CD14-positive monocyte (primary cell): ENCODE measurements at regions not wholly inside any gene's neighbourhood (a gene's known extent, or its start where the extent isn't known, plus 50 kb on each side); places are given as distances from the start of the nearest gene placed in this dataset.

Source experiments
- DNase-seq, 3 donors: peaks; one replicate each; pipeline ENCODE4 v3.0.0-alpha.2; 2011 to 2022
- H2AFZ ChIP-seq: 2 replicates; pipeline ENCODE4 v1.6.0; 2012; ENCODE audit warnings: mild to moderate bottlenecking, low read depth, low read length, inconsistent platforms; ENCODE audit not compliant: insufficient read depth, poor library complexity, severe bottlenecking
- H3K27ac ChIP-seq, 2 donors: 1 replicate in 1 of 2; 2 replicates in 1 of 2; pipeline ENCODE4 v1.5.1; 2012 to 2013; ENCODE audit warnings: low read length in 2 of 2, control low read depth in 1 of 2, inconsistent platforms in 1 of 2, low read depth in 1 of 2, mild to moderate bottlenecking in 1 of 2
- H3K27me3 ChIP-seq, 2 donors: one replicate each; pipeline versions ENCODE4 v1.6.0 to v1.6.1; 2011 to 2013; ENCODE audit warnings: low read length in 2 of 2; ENCODE audit not compliant: control insufficient read depth in 2 of 2, insufficient read depth in 2 of 2
- H3K36me3 ChIP-seq, 2 donors: replicated peaks in 1 of 2; 1 replicate in 1 of 2; 2 replicates in 1 of 2; pipeline versions ENCODE4 v1.5.1 to v1.6.1; 2012 to 2013; ENCODE audit warnings: low read length in 2 of 2, control low read depth in 1 of 2, inconsistent platforms in 1 of 2, mild to moderate bottlenecking in 1 of 2; ENCODE audit not compliant: insufficient read depth in 2 of 2, control insufficient read depth in 1 of 2
- H3K4me1 ChIP-seq, 2 donors: 1 replicate in 1 of 2; 2 replicates in 1 of 2; pipeline versions ENCODE4 v1.5.1 to v1.6.1; 2012 to 2013; ENCODE audit warnings: low read length in 2 of 2, control low read depth in 1 of 2, inconsistent platforms in 1 of 2, mild to moderate bottlenecking in 1 of 2, moderate library complexity in 1 of 2; ENCODE audit not compliant: insufficient read depth in 2 of 2, control insufficient read depth in 1 of 2
- H3K4me2 ChIP-seq: replicated peaks from 2 replicates; pipeline ENCODE3; 2012; ENCODE audit warnings: low read length, moderate library complexity, mild to moderate bottlenecking; ENCODE audit not compliant: poor library complexity, severe bottlenecking; ENCODE audit errors: extremely low read depth
- H3K4me3 ChIP-seq, 3 experiments: fragments of 200-600 bp in 1 of 3; sonication (generic) in 1 of 3; replicated peaks in 1 of 3; 1 replicate in 2 of 3; 2 replicates in 1 of 3; pipeline ENCODE4 v1.5.1; 2011 to 2013; ENCODE audit warnings: low read length in 3 of 3, mild to moderate bottlenecking in 3 of 3, control low read depth in 2 of 3, low read depth in 2 of 3, inconsistent platforms in 1 of 3, moderate library complexity in 1 of 3
- H3K79me2 ChIP-seq: 2 replicates; pipeline ENCODE4 v1.6.0; 2012; ENCODE audit warnings: mild to moderate bottlenecking, control low read depth, inconsistent platforms, low read length, moderate library complexity; ENCODE audit not compliant: insufficient read depth
- H3K9ac ChIP-seq: 2 replicates; pipeline ENCODE4 v1.6.0; 2017; ENCODE audit warnings: low read length, mild to moderate bottlenecking; ENCODE audit not compliant: insufficient read depth, poor library complexity, severe bottlenecking
- H3K9me3 ChIP-seq, 2 donors: replicated peaks in 1 of 2; 1 replicate in 1 of 2; 2 replicates in 1 of 2; pipeline versions ENCODE4 v1.5.1 to v1.6.1; 2012 to 2013; ENCODE audit warnings: low read length in 2 of 2, control low read depth in 1 of 2; ENCODE audit not compliant: control insufficient read depth in 1 of 2, insufficient read depth in 1 of 2
- H4K20me1 ChIP-seq: 2 replicates; pipeline ENCODE4 v1.6.0; 2012; ENCODE audit warnings: mild to moderate bottlenecking, low read length, control low read depth, moderate library complexity; ENCODE audit not compliant: insufficient read depth
- H3K27ac Mint-ChIP-seq, 7 donors: one replicate each; pipeline ENCODE4 v1.8.0; 2020; ENCODE audit warnings: mild to moderate bottlenecking in 7 of 7, mixed read lengths in 7 of 7, moderate library complexity in 6 of 7, inconsistent platforms in 2 of 7
- H3K27me3 Mint-ChIP-seq, 3 donors: one replicate each; pipeline ENCODE4 v1.8.0; 2021 to 2022; ENCODE audit warnings: low read depth in 3 of 3, mild to moderate bottlenecking in 3 of 3, mixed read lengths in 3 of 3, moderate library complexity in 3 of 3, inconsistent platforms in 1 of 3
- H3K36me3 Mint-ChIP-seq, 2 donors: one replicate each; pipeline ENCODE4 v1.8.0; 2020; ENCODE audit warnings: mixed read lengths in 2 of 2, inconsistent platforms in 1 of 2, mild to moderate bottlenecking in 1 of 2
- H3K4me1 Mint-ChIP-seq: one replicate; pipeline ENCODE4 v1.8.0; 2020; ENCODE audit warnings: mild to moderate bottlenecking, mixed read lengths
- H3K4me3 Mint-ChIP-seq, 2 donors: one replicate each; pipeline ENCODE4 v1.8.0; 2020; ENCODE audit warnings: mild to moderate bottlenecking in 2 of 2, mixed read lengths in 2 of 2, moderate library complexity in 1 of 2
- H3K9me3 Mint-ChIP-seq, 7 donors: one replicate each; pipeline ENCODE4 v1.8.0; 2020 to 2022; ENCODE audit warnings: mixed read lengths in 7 of 7, mild to moderate bottlenecking in 6 of 7, moderate library complexity in 6 of 7, inconsistent platforms in 2 of 7
- CTCF ChIP-seq: fragments of 200-600 bp; IDR thresholded peaks from one replicate; pipeline ENCODE4 v1.8.0; 2022; ENCODE audit warnings: antibody characterized with exemption, mild to moderate bottlenecking
- WGBS: methylation state at CpG from one replicate; pipeline ENCODE4 v1.1.5; 2013; ENCODE audit warnings: missing lambda C conversion rate; ENCODE audit not compliant: insufficient coverage; 5-methylcytosine and 5-hydroxymethylcytosine counted together
- intact Hi-C, 2 donors: fragments of 100-400 bp; cut with micrococcal nuclease; formaldehyde crosslinking; loops; one replicate each; pipeline versions ENCODE4 v1.15.0 to v1.15.1; 2023

DNA sequence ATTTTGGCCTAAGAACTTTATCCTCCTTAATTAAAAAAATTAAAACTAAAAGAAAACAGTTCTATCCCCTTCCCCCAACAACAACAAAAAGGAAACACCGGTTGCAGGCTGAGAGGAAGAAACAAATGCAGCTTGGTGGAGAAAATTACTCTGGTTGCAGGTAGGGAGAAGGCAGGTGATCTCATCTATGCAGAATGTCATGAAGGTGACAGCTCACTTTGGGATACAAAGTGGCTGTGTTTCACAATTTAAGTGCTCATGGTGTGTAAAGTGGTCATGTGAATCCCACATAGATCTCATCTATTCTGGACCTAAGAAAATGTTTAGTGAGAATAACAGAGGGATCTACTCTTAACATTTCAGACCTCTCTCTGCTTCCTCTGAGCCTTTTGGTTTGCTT, 219.7 kb upstream of the PKP2 start:
- no peak for TF ChIP-seq CTCF
- H3K4me3 ChIP-seq: no peak overlapping the region
- no peaks in the 10 kb centered on the region for H3K36me3 ChIP-seq
- no peaks in the 10 kb centered on the region for H3K79me2 ChIP-seq
- H3K9ac ChIP-seq: no peak overlapping the region
- H3K27me3 ChIP-seq: no peaks in the 10 kb centered on the region
- no peak overlapping the region for H3K27ac ChIP-seq
- intact Hi-C loops: no loop called here
- no peak for DNase-seq
- peaks cover 0 to 9% (median 0%) of the 10 kb centered on the region in 7 donors for H3K9me3 Mint-ChIP-seq
- H3K9me3 ChIP-seq: peaks cover 0 to 3% of the 10 kb centered on the region in 2 donors
- H3K27me3 Mint-ChIP-seq: peaks cover 0 to 2% (median 0%) of the 10 kb centered on the region in 3 donors
- no peak overlapping the region for H3K27ac Mint-ChIP-seq
- H3K4me3 Mint-ChIP-seq: no peak overlapping the region
- H3K4me2 ChIP-seq: no peak overlapping the region
- no peaks in the 10 kb centered on the region for H3K4me1 Mint-ChIP-seq
- H3K36me3 Mint-ChIP-seq: no peaks in the 10 kb centered on the region
- H2AFZ ChIP-seq: no peak overlapping the region
- H4K20me1 ChIP-seq: no peaks in the 10 kb centered on the region
- no peaks in the 10 kb centered on the region for H3K4me1 ChIP-seq
- WGBS: no CpG with 5 or more reads among the region's 1 CpG

- Mint-ChIP-seq H3K27me3 (no peaks in the 10 kb centered on the region), H3K9me3 (peaks cover 0 to 9% (median 0%) of the 10 kb centered on the region in 7 donors), H3K4me3 (no peak overlapping the region), H3K4me1 (no peaks in the 10 kb centered on the region), H3K27ac (no peak overlapping the region), H3K36me3 (no peaks in the 10 kb centered on the region)
- TF ChIP-seq CTCF: no peak
- DNase-seq: no peak
- no peaks in the 10 kb centered on the region for H3K27me3 ChIP-seq
- H3K4me1 ChIP-seq: no peaks in the 10 kb centered on the region
- no peak overlapping the region for H3K9ac ChIP-seq
- H3K4me2 ChIP-seq: no peak overlapping the region
- no peak overlapping the region for H2AFZ ChIP-seq
- no peak overlapping the region for H3K27ac ChIP-seq
- H3K4me3 ChIP-seq: no peak overlapping the region
- H3K9me3 ChIP-seq: peaks cover 0 to 3% of the 10 kb centered on the region in 2 donors
- no peaks in the 10 kb centered on the region for H3K36me3 ChIP-seq
- no peaks in the 10 kb centered on the region for H4K20me1 ChIP-seq
- WGBS: no CpG with 5 or more reads among the region's 2 CpGs
- H3K79me2 ChIP-seq: no peaks in the 10 kb centered on the region
- intact Hi-C loops: no loop called here
Observed at GRCh38 chr12:33115716-33116115, 219.1 kb upstream of the PKP2 start.
